ENCODE measurements at regions not wholly inside any gene's neighbourhood (a gene's known extent, or its start where the extent isn't known, plus 50 kb on each side); places are given as distances from the start of the nearest gene placed in this dataset.

DNA sequence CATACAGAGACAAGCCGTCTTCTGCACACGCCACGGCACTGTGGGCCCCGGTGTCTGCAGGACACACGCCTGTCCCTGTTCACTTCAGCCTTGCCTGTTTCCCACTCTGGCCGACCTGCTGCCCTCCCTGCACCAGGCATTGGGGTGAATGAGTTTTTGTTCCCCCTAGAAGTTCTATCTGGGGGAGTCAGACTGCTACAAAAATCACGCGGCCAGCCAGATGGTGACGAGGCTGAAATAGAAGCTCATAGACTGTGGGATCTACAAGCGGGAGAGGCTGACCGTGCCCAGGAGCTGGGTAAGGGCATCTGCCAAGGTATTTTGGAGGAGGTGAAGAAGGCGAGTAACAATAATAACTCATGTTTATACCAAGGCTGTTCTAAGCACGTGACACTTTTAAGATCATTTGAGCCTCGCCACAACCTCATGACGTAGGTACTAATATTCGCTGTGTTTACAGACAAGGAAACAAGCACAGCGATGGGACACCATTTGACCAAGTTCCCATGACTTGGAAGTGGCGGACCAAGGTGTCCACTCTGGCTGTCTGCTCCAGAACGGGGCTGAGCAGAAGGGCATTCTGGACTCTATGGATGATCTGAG, 53.6 kb downstream of the KCNF1 start (continued):
- no peak for TF ChIP-seq ASH2L (IDR thresholded peaks at IDR 0.05; ENCODE audit: low read length)
- no peak for TF ChIP-seq SUZ12 (IDR thresholded peaks at IDR 0.05; ENCODE audit: low read length)
- TF ChIP-seq SP4 (IDR thresholded peaks at IDR 0.05; ENCODE audit: low read length): no peak
- TF ChIP-seq RXRA (IDR thresholded peaks at IDR 0.05; ENCODE audit: insufficient read depth, low read depth, low read length): no peak

Measured in H1 (cell line).